ENCODE measurements at regions not wholly inside any gene's neighbourhood (a gene's known extent, or its start where the extent isn't known, plus 50 kb on each side); places are given as distances from the start of the nearest gene placed in this dataset.
A peak's percentile ranks its signal among the peaks of the same experiment; 100 is the strongest.

GRCh38 chr14:97581016-97581415 lies 783.8 kb downstream of the VRK1 start:
- TF ChIP-seq REST (tag by site-specific recombination; IDR thresholded peaks at IDR 0.05) (peak; percentile 82), ZNF248 (tag by site-specific recombination; IDR thresholded peaks at IDR 0.05) (no peak), ZSCAN5A (tag by site-specific recombination; IDR thresholded peaks at IDR 0.05) (no peak), YY1 (tag by site-specific recombination; IDR thresholded peaks at IDR 0.05) (no peak)
- TF ChIP-seq, protein P1, sequence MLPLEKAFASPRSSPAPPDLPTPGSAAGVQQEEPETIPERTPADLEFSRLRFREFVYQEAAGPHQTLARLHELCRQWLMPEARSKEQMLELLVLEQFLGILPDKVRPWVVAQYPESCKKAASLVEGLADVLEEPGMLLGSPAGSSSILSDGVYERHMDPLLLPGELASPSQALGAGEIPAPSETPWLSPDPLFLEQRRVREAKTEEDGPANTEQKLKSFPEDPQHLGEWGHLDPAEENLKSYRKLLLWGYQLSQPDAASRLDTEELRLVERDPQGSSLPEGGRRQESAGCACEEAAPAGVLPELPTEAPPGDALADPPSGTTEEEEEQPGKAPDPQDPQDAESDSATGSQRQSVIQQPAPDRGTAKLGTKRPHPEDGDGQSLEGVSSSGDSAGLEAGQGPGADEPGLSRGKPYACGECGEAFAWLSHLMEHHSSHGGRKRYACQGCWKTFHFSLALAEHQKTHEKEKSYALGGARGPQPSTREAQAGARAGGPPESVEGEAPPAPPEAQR (tag by site-specific recombination; IDR thresholded peaks at IDR 0.05): no peak
